ENCODE measurements at regions not wholly inside any gene's neighbourhood (a gene's known extent, or its start where the extent isn't known, plus 50 kb on each side); places are given as distances from the start of the nearest gene placed in this dataset. TPM values are rescaled to one million over a fixed set of nuclear protein-coding genes. Genes with fewer than 3 reads are reported as not detected.

DNA sequence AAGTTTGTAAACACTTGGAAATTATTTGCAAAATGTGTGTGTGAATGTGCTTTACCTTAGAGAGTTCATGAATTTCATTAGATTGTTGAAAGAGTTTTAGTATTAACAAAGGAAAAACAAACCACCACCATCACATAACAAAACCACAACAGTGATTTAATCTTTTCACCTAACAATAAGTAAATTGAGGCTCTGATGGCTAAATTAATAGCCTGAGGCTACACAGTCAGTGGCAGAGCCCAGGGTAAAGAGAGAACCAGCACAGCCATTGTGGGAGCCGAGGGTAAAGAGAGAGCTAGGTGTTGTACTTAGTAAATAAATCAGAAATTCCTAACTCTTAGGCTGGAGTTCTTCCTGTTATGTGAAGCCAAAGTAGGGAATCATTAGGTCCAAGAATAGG is 51.2 kb upstream of the CAPRIN2 start:
- H3K18ac ChIP-seq (ENCODE audit: low read length), result no peak overlapping the region
- H3K4ac ChIP-seq (ENCODE audit: low read depth, low read length), result no peak overlapping the region
- H3K27me3 ChIP-seq (ENCODE audit: insufficient read depth, low read length, poor library complexity), result no peaks in the 10 kb centered on the region
- no peak overlapping the region for H2AK5ac ChIP-seq (ENCODE audit: low read length)
- no peak overlapping the region for H3K56ac ChIP-seq (ENCODE audit: low read length)
- H3K36me3 ChIP-seq (ENCODE audit: control insufficient read depth, insufficient read depth, low read length), result no peaks in the 10 kb centered on the region
- H4K5ac ChIP-seq (ENCODE audit: low read length), result no peak overlapping the region
- no peak overlapping the region for H4K8ac ChIP-seq (ENCODE audit: low read depth, low read length)
- H3K9ac ChIP-seq (ENCODE audit: low read length), result no peak overlapping the region
- H2BK120ac ChIP-seq (ENCODE audit: low read depth, low read length), result no peak overlapping the region
- no CpG with 5 or more reads among the region's 1 CpG for WGBS (ENCODE audit: extremely low coverage, insufficient coverage, low lambda C conversion rate)
- no peaks in the 10 kb centered on the region for H3K79me1 ChIP-seq (ENCODE audit: low read length)
- no peaks in the 10 kb centered on the region for H3K4me1 ChIP-seq (ENCODE audit: control insufficient read depth, low read depth, low read length)
- no peaks in the 10 kb centered on the region for H3K79me2 ChIP-seq (ENCODE audit: control insufficient read depth, insufficient read depth, low read length)
- no peak overlapping the region for H3K4me2 ChIP-seq (ENCODE audit: low read length)
- no peak overlapping the region for H3K27ac ChIP-seq (ENCODE audit: low read depth, low read length)
- H3K4me3 ChIP-seq (ENCODE audit: low read length), result no peak overlapping the region
- H3K23ac ChIP-seq (ENCODE audit: low read length), result no peak overlapping the region
- H2BK5ac ChIP-seq (ENCODE audit: low read length), result no peak overlapping the region
- DNase-seq, result no peak
- H2BK15ac ChIP-seq (replicated peaks; ENCODE audit: low read depth), result no peak overlapping the region

Small RNA genes lying in the stretch of these regions (small RNA-seq; reads per million reads assigned to genes)
- not detected for gene PPIAP44 (ENCODE audit: insufficient read depth)
